ENCODE measurements at regions not wholly inside any gene's neighbourhood (a gene's known extent, or its start where the extent isn't known, plus 50 kb on each side); places are given as distances from the start of the nearest gene placed in this dataset.

DNA sequence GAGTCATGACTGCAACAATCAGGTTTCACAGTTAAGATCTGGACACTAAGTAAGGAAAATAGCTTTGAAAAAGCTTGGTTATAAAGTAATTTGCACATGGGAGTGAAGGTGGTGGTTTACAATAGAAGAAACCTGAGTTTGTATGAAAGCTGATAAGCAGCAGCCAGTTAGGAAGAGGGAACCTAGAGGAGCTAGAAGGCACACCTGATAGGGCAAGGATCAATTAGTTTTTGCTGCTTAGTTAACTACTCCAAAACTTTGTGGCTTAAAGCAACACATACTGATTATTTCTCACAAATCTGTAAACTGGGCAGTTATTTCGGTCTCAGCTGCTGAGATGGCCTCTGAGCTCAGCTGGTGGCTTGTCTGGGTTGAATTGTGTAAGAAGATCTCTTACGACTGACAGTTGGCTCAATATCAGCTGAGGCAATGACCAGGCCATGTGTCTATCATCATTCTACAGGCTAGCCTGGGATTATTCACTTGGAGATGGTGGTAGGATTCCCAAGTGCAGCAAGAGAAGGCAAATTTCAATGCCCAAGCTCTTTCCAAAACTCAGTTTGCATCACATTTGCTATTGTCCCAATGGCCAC is 255.0 kb upstream of the PITX2 start:
- TF ChIP-seq, protein P1, sequence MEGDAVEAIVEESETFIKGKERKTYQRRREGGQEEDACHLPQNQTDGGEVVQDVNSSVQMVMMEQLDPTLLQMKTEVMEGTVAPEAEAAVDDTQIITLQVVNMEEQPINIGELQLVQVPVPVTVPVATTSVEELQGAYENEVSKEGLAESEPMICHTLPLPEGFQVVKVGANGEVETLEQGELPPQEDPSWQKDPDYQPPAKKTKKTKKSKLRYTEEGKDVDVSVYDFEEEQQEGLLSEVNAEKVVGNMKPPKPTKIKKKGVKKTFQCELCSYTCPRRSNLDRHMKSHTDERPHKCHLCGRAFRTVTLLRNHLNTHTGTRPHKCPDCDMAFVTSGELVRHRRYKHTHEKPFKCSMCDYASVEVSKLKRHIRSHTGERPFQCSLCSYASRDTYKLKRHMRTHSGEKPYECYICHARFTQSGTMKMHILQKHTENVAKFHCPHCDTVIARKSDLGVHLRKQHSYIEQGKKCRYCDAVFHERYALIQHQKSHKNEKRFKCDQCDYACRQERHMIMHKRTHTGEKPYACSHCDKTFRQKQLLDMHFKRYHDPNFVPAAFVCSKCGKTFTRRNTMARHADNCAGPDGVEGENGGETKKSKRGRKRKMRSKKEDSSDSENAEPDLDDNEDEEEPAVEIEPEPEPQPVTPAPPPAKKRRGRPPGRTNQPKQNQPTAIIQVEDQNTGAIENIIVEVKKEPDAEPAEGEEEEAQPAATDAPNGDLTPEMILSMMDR (IDR thresholded peaks at IDR 0.05 in 4 of 5, conservative IDR thresholded peaks at IDR 0.05 in 1 of 5): no peak
- no peak for TF ChIP-seq POLR2A (IDR thresholded peaks at IDR 0.05)
